ENCODE measurements at regions not wholly inside any gene's neighbourhood (a gene's known extent, or its start where the extent isn't known, plus 50 kb on each side); places are given as distances from the start of the nearest gene placed in this dataset.

GRCh38 chr16:86457501-86458148 is 52.7 kb upstream of the FOXF1 start:
- Mint-ChIP-seq H3K9me3 (peaks cover 14% of the 10 kb centered on the region), H3K27ac (no peak overlapping the region), H3K4me3 (no peak overlapping the region), H3K36me3 (ENCODE audit: low read depth) (no peaks in the 10 kb centered on the region), H3K4me1 (no peaks in the 10 kb centered on the region), H3K27me3 (ENCODE audit: insufficient read depth) (peaks cover 50% of the 10 kb centered on the region)
- Histone ChIP-seq H3K27me3 (ENCODE audit: control insufficient read depth, insufficient read depth, low read length, poor library complexity, severe bottlenecking) (peaks cover 29% of the 10 kb centered on the region), H3K4me3 (ENCODE audit: low read length) (no peak overlapping the region), H3K36me3 (ENCODE audit: control insufficient read depth, insufficient read depth, low read length) (no peaks in the 10 kb centered on the region), H3K4me1 (ENCODE audit: control insufficient read depth, insufficient read depth, low read length) (no peaks in the 10 kb centered on the region), H3K27ac (ENCODE audit: low read depth, low read length) (no peak overlapping the region), H3K9ac (ENCODE audit: extremely low read depth, low read length, poor library complexity, severe bottlenecking) (no peak overlapping the region), H3K9me3 (ENCODE audit: control insufficient read depth, low read length) (no peaks in the 10 kb centered on the region)
- no peak for DNase-seq
- no peak for TF ChIP-seq CTCF (conservative IDR thresholded peaks at IDR 0.05)
- 84% methylated on average over 10 to 11 of the region's 11 CpGs for WGBS, 2 experiments (ENCODE audit: insufficient coverage in 1 of 2, insufficient read length in 1 of 2)

GRCh38 chr16:86458149-86458777 is 52.1 kb upstream of the FOXF1 start:
- Histone ChIP-seq H3K27ac (ENCODE audit: low read depth, low read length) (no peak overlapping the region), H3K9me3 (ENCODE audit: control insufficient read depth, low read length) (no peaks in the 10 kb centered on the region), H3K27me3 (ENCODE audit: control insufficient read depth, insufficient read depth, low read length, poor library complexity, severe bottlenecking) (peaks cover 26% of the 10 kb centered on the region), H3K4me3 (ENCODE audit: low read length) (no peak overlapping the region), H3K4me1 (ENCODE audit: control insufficient read depth, insufficient read depth, low read length) (no peaks in the 10 kb centered on the region), H3K9ac (ENCODE audit: extremely low read depth, low read length, poor library complexity, severe bottlenecking) (no peak overlapping the region), H3K36me3 (ENCODE audit: control insufficient read depth, insufficient read depth, low read length) (no peaks in the 10 kb centered on the region)
- no peak overlapping the region for H3K27ac Mint-ChIP-seq
- H3K9me3 Mint-ChIP-seq: peaks cover 16% of the 10 kb centered on the region
- DNase-seq: no peak
- no peak for TF ChIP-seq CTCF (conservative IDR thresholded peaks at IDR 0.05)
- H3K4me3 Mint-ChIP-seq: no peak overlapping the region
- H3K36me3 Mint-ChIP-seq (ENCODE audit: low read depth): no peaks in the 10 kb centered on the region
- WGBS, 2 experiments (ENCODE audit: insufficient coverage in 1 of 2, insufficient read length in 1 of 2): 88 to 100% methylated on average over 1 to 7 of the region's 7 CpGs
- H3K4me1 Mint-ChIP-seq: no peaks in the 10 kb centered on the region
- H3K27me3 Mint-ChIP-seq (ENCODE audit: insufficient read depth): peaks cover 45% of the 10 kb centered on the region

GRCh38 chr16:86459266-86459665 is 51.1 kb upstream of the FOXF1 start:
- Histone ChIP-seq H3K27ac (ENCODE audit: low read depth, low read length) (no peak overlapping the region), H3K27me3 (ENCODE audit: control insufficient read depth, insufficient read depth, low read length, poor library complexity, severe bottlenecking) (peaks cover 26% of the 10 kb centered on the region), H3K9me3 (ENCODE audit: control insufficient read depth, low read length) (no peaks in the 10 kb centered on the region), H3K4me1 (ENCODE audit: control insufficient read depth, insufficient read depth, low read length) (no peaks in the 10 kb centered on the region), H3K36me3 (ENCODE audit: control insufficient read depth, insufficient read depth, low read length) (no peaks in the 10 kb centered on the region), H3K9ac (ENCODE audit: extremely low read depth, low read length, poor library complexity, severe bottlenecking) (no peak overlapping the region), H3K4me3 (ENCODE audit: low read length) (no peak overlapping the region)
- Mint-ChIP-seq H3K36me3 (ENCODE audit: low read depth) (no peaks in the 10 kb centered on the region), H3K9me3 (peaks cover 22% of the 10 kb centered on the region), H3K4me3 (no peak overlapping the region), H3K27ac (no peak overlapping the region), H3K27me3 (ENCODE audit: insufficient read depth) (peaks cover 38% of the 10 kb centered on the region), H3K4me1 (no peaks in the 10 kb centered on the region)
- 86 to 93% methylated on average over 11 to 13 of the region's 13 CpGs for WGBS, 2 experiments (ENCODE audit: insufficient coverage in 1 of 2, insufficient read length in 1 of 2)
- TF ChIP-seq CTCF (conservative IDR thresholded peaks at IDR 0.05): no peak
- no peak for DNase-seq

Measured in endodermal cell (in vitro differentiated cells).